ENCODE measurements at regions not wholly inside any gene's neighbourhood (a gene's known extent, or its start where the extent isn't known, plus 50 kb on each side); places are given as distances from the start of the nearest gene placed in this dataset.

- no peak for DNase-seq
These were observed 60.3 kb upstream of the IQSEC1 start for GRCh38 chr3:13133471-13133981.

GRCh38 chr3:13132731-13133410 lies 59.6 kb upstream of the IQSEC1 start:
- no peak for DNase-seq

DNA sequence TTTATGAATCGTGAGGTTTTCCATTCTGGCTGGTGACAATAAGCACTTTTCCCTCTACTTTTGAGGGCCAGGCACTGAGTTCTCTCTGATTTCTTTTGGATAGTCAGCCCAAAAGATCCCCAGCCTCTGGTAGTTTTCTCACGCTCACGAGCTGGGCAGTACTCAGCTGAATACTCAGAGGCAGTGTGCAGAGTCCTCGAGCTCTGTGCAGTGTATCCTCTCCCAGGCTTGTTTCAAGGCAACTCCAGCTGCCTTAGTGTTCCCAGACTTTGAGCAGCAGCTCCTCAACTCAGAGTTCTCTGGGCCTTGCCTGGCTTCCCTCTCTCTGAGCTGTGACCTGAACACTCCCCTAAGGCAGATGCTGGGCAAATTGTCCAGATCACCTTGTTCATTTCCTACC lies 59.1 kb upstream of the IQSEC1 start:
- DNase-seq, result peak; percentile 53

DNA sequence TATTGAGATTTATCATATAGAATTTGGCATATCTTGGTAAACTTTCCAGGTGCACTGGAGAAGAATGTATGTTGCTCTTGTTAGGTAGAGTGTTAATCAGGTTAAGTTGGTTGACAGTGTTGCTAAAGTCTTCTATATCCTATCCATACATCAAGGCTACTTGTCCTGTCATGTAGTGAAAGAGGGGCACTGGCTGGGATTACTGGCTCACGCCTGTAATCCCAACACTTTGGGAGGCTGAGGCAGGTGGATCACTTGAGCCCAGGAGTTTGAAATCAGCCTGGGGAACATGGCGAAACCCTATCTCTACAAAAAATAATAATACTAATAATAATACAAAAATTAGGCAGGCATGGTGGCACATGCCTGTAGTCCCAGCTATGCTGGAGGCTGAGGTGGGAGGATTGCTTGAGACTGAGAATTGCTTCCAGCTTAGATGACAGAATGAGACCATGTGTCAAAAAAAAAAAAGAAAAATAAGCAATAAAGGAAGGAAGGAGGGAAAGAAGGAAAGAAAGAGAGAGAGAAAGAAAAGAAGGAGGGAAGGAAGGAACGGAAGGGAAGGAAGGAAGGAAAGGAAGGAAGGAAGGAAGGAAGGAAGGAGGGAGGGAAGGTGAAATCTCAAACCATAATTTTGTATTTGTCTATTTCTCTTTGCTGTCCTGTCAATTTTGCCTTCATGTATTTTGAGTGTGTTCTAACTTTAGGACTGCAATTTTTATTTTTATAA lies 57.4 kb upstream of the IQSEC1 start:
- DNase-seq, result peak; percentile 57

- peak; percentile 60 for DNase-seq
These were observed 52.1 kb upstream of the IQSEC1 start for GRCh38 chr3:13125092-13126015.

- no peak for DNase-seq
These were observed 51.4 kb upstream of the IQSEC1 start for GRCh38 chr3:13124631-13125030.

DNA sequence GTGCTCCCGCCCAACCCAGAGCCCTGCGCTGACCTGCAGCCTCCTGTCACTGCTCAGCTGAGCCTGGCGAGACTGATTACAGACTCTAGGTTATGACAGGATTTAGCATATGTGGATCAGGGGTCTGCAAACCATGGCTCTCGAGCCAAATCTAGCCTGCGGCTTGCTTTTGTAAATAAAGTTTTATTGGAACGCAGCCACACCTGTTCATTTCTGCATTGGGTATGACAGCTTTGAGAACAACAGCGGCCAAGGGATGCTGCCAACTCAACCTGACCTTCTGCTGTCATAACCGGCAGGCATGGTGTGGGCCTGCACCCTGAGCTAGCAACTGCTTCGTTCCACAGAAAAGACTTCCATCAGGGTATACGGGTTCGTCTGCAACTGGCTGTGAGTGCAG lies 50.5 kb upstream of the IQSEC1 start:
- DNase-seq, result no peak

GRCh38 chr3:13123013-13123654 lies 49.9 kb upstream of the IQSEC1 start:
- DNase-seq, result no peak

Data from NCI-H82 (cell line).